ENCODE measurements at regions not wholly inside any gene's neighbourhood (a gene's known extent, or its start where the extent isn't known, plus 50 kb on each side); places are given as distances from the start of the nearest gene placed in this dataset.

- TF ChIP-seq CTCF (conservative IDR thresholded peaks at IDR 0.05; ENCODE audit: low read depth, low read length) = no peak
- TF ChIP-seq EZH2 (IDR thresholded peaks at IDR 0.05; ENCODE audit: low read length, unreplicated experiment) = no peak
- no peak for TF ChIP-seq EZH2phosphoT487 (IDR thresholded peaks at IDR 0.05; ENCODE audit: borderline replicate concordance, low read length)
Observed at GRCh38 chr3:134083008-134083407, 53.3 kb upstream of the SLCO2A1 start.
